Hepatic stellate cell (primary cell): ENCODE measurements at regions not wholly inside any gene's neighbourhood (a gene's known extent, or its start where the extent isn't known, plus 50 kb on each side); places are given as distances from the start of the nearest gene placed in this dataset.
"Not testable (repeated sequence)": the region's sequence is repeated elsewhere in the genome, so short reads cannot be mapped to it uniquely, and the experiment has no call there.

Source experiments
- DNase-seq: peaks from one replicate; pipeline ENCODE4 v3.0.0; 2011; ENCODE audit warnings: low spot score

- no peak for DNase-seq
These were observed 336.3 kb downstream of the DAD1 start for GRCh38 chr14:22252686-22253085.

GRCh38 chr14:22251090-22251489 is 337.9 kb downstream of the DAD1 start:
- no peak for DNase-seq

- no peak for DNase-seq
These were observed 339.3 kb downstream of the DAD1 start for GRCh38 chr14:22249770-22250169.

GRCh38 chr14:22243971-22244581 is 344.9 kb downstream of the DAD1 start:
- DNase-seq, result no peak

- DNase-seq, result not testable (repeated sequence)
These were observed 350.7 kb downstream of the DAD1 start for GRCh38 chr14:22238320-22238719.

GRCh38 chr14:22233377-22233776 is 355.6 kb downstream of the DAD1 start:
- no peak for DNase-seq

GRCh38 chr14:22232933-22233332 is 356.1 kb downstream of the DAD1 start:
- no peak for DNase-seq

- no peak for DNase-seq
These were observed 356.5 kb downstream of the DAD1 start for GRCh38 chr14:22232486-22232885.

- no peak for DNase-seq
These were observed 358.0 kb downstream of the DAD1 start for GRCh38 chr14:22231018-22231417.

- DNase-seq, result no peak
These were observed 358.5 kb downstream of the DAD1 start for GRCh38 chr14:22230517-22230916.

- DNase-seq, result no peak
These were observed 361.9 kb downstream of the DAD1 start for GRCh38 chr14:22227084-22227483.

- peak; percentile 17 for DNase-seq
These were observed 362.6 kb downstream of the DAD1 start for GRCh38 chr14:22226381-22226780.

- DNase-seq, result peak; percentile 34
These were observed 363.4 kb downstream of the DAD1 start for GRCh38 chr14:22225516-22226140.

GRCh38 chr14:22221508-22221907 is 367.5 kb downstream of the DAD1 start:
- peak; percentile 23 for DNase-seq

GRCh38 chr14:22220427-22220826 is 368.6 kb downstream of the DAD1 start:
- no peak for DNase-seq

GRCh38 chr14:22218728-22219127 is 370.3 kb downstream of the DAD1 start:
- no peak for DNase-seq

GRCh38 chr14:22213120-22213519 is 375.9 kb downstream of the DAD1 start:
- no peak for DNase-seq

GRCh38 chr14:22210906-22211305 is 378.1 kb downstream of the DAD1 start:
- no peak for DNase-seq

- DNase-seq, result no peak
These were observed 379.0 kb downstream of the DAD1 start for GRCh38 chr14:22210026-22210425.

GRCh38 chr14:22203036-22203435 is 386.0 kb downstream of the DAD1 start:
- DNase-seq, result no peak

GRCh38 chr14:22202313-22202712 is 386.7 kb downstream of the DAD1 start:
- no peak for DNase-seq

- peak; percentile 26 for DNase-seq
These were observed 387.9 kb downstream of the DAD1 start for GRCh38 chr14:22200977-22201605.

GRCh38 chr14:22200131-22200530 is 388.9 kb downstream of the DAD1 start:
- not testable (repeated sequence) for DNase-seq

- DNase-seq, result no peak
These were observed 394.4 kb downstream of the DAD1 start for GRCh38 chr14:22194664-22195063.
